Liver (tissue), 8 donors: ENCODE measurements at regions not wholly inside any gene's neighbourhood (a gene's known extent, or its start where the extent isn't known, plus 50 kb on each side); places are given as distances from the start of the nearest gene placed in this dataset.
"Not testable (repeated sequence)": the region's sequence is repeated elsewhere in the genome, so short reads cannot be mapped to it uniquely, and the experiment has no call there.

ENCODE experiments used
- DNase-seq: peaks from one replicate; pipeline ENCODE4 v3.0.0-alpha.2; 2017; ENCODE audit warnings: low spot score
- H3K27ac ChIP-seq, 2 donors: one replicate each; pipeline ENCODE4 v1.7.0; 2013; ENCODE audit warnings: inconsistent platforms in 2 of 2, low read length in 2 of 2, control low read depth in 1 of 2, low read depth in 1 of 2, mild to moderate bottlenecking in 1 of 2
- H3K27me3 ChIP-seq, 4 donors: one replicate each; pipeline versions ENCODE4 v1.6.1 to v1.7.0; 2013; ENCODE audit warnings: low read length in 3 of 4, inconsistent platforms in 1 of 4, mild to moderate bottlenecking in 1 of 4, moderate library complexity in 1 of 4; ENCODE audit not compliant: control insufficient read depth in 4 of 4, insufficient read depth in 4 of 4
- H3K36me3 ChIP-seq, 4 donors: one replicate each; pipeline versions ENCODE4 v1.6.1 to v1.7.0; 2013; ENCODE audit warnings: low read length in 3 of 4, mild to moderate bottlenecking in 3 of 4, low read depth in 1 of 4, moderate library complexity in 1 of 4; ENCODE audit not compliant: control insufficient read depth in 4 of 4, insufficient read depth in 3 of 4
- H3K4me1 ChIP-seq, 4 donors: one replicate each; pipeline versions ENCODE4 v1.6.1 to v1.7.0; 2013; ENCODE audit warnings: low read length in 3 of 4, mild to moderate bottlenecking in 3 of 4, moderate library complexity in 1 of 4; ENCODE audit not compliant: control insufficient read depth in 4 of 4, insufficient read depth in 4 of 4
- H3K4me3 ChIP-seq, 3 donors: one replicate each; pipeline versions ENCODE4 v1.6.1 to v1.7.0; 2013; ENCODE audit warnings: low read length in 3 of 3, control low read depth in 1 of 3, low read depth in 1 of 3, mild to moderate bottlenecking in 1 of 3
- H3K9ac ChIP-seq, 2 donors: one replicate each; pipeline ENCODE4 v1.7.0; 2013; ENCODE audit warnings: low read length in 2 of 2, mild to moderate bottlenecking in 2 of 2, moderate library complexity in 2 of 2, control low read depth in 1 of 2, low read depth in 1 of 2
- H3K9me3 ChIP-seq, 4 donors: one replicate each; pipeline versions ENCODE4 v1.6.1 to v1.7.0; 2013; ENCODE audit warnings: low read length in 3 of 4; ENCODE audit not compliant: control insufficient read depth in 4 of 4
- CTCF ChIP-seq: fragments of 150-350 bp; IDR thresholded peaks from 2 replicates; pipeline ENCODE4 v1.5.1; 2017; ENCODE audit warnings: improper control_type of control experiment, low read depth, low read length; ENCODE audit not compliant: missing input control
- EGR1 ChIP-seq, 2 donors: IDR thresholded peaks; 2 replicates each; pipeline ENCODE4 v1.6.1; 2016 to 2018; ENCODE audit warnings: antibody characterized with exemption in 2 of 2, low read depth in 2 of 2
- FOXA1 ChIP-seq: IDR thresholded peaks from 2 replicates; pipeline ENCODE4 v1.6.1; 2016; ENCODE audit warnings: antibody characterized with exemption
- GABPA ChIP-seq, 2 donors: IDR thresholded peaks in 1 of 2; conservative IDR thresholded peaks in 1 of 2; 2 replicates each; pipeline ENCODE4 v1.6.1; 2016; ENCODE audit warnings: antibody characterized with exemption in 2 of 2, mild to moderate bottlenecking in 1 of 2, moderate library complexity in 1 of 2
- HNF4A ChIP-seq, 2 donors: conservative IDR thresholded peaks; 2 replicates each; pipeline ENCODE4 v1.6.1; 2016; ENCODE audit warnings: antibody characterized with exemption in 2 of 2, mild to moderate bottlenecking in 2 of 2
- HNF4G ChIP-seq: IDR thresholded peaks from 2 replicates; pipeline ENCODE4 v1.6.1; 2016; ENCODE audit warnings: antibody characterized with exemption
- JUND ChIP-seq, 2 donors: IDR thresholded peaks; 2 replicates each; pipeline ENCODE4 v1.6.1; 2016; ENCODE audit warnings: antibody characterized with exemption in 2 of 2
- NR2F2 ChIP-seq: IDR thresholded peaks from 2 replicates; pipeline ENCODE4 v1.6.1; 2016; ENCODE audit warnings: antibody characterized with exemption
- REST ChIP-seq: IDR thresholded peaks from 2 replicates; pipeline ENCODE4 v1.6.1; 2016; ENCODE audit warnings: antibody characterized with exemption, mild to moderate bottlenecking
- RXRA ChIP-seq, 2 donors: IDR thresholded peaks; 2 replicates each; pipeline ENCODE4 v1.6.1; 2017 to 2018; ENCODE audit warnings: antibody characterized with exemption in 2 of 2, mild to moderate bottlenecking in 1 of 2
- SP1 ChIP-seq: IDR thresholded peaks from 2 replicates; pipeline ENCODE4 v1.6.1; 2018; ENCODE audit warnings: antibody characterized with exemption, mild to moderate bottlenecking
- TAF1 ChIP-seq: conservative IDR thresholded peaks from 2 replicates; pipeline ENCODE4 v1.6.1; 2016; ENCODE audit warnings: antibody characterized with exemption, mild to moderate bottlenecking
- YY1 ChIP-seq: IDR thresholded peaks from 2 replicates; pipeline ENCODE4 v1.6.1; 2016; ENCODE audit warnings: antibody characterized with exemption, mild to moderate bottlenecking
- whole genome bisulfite sequencing: extraction: QIAGEN DNeasy Blood & Tissue Kit; methylation state at CpG from one replicate; pipeline ENCODE4 v1.1.7; 2013; 5-methylcytosine and 5-hydroxymethylcytosine counted together
- TF ChIP-seq, protein P1 (sequence below): IDR thresholded peaks from 2 replicates; pipeline ENCODE4 v1.6.1; 2016; ENCODE audit warnings: antibody characterized with exemption
- TF ChIP-seq, protein P2 (sequence below): IDR thresholded peaks from 2 replicates; pipeline ENCODE4 v1.6.1; 2016; ENCODE audit warnings: antibody characterized with exemption
- TF ChIP-seq, protein P3 (sequence below): IDR thresholded peaks from 2 replicates; pipeline ENCODE4 v1.6.1; 2016; ENCODE audit warnings: antibody characterized with exemption
- donor health status: healthy.
- donor health status: healthy.
- donor health status: healthy.
- donor health status: healthy.
- donor health status: healthy.

DNA sequence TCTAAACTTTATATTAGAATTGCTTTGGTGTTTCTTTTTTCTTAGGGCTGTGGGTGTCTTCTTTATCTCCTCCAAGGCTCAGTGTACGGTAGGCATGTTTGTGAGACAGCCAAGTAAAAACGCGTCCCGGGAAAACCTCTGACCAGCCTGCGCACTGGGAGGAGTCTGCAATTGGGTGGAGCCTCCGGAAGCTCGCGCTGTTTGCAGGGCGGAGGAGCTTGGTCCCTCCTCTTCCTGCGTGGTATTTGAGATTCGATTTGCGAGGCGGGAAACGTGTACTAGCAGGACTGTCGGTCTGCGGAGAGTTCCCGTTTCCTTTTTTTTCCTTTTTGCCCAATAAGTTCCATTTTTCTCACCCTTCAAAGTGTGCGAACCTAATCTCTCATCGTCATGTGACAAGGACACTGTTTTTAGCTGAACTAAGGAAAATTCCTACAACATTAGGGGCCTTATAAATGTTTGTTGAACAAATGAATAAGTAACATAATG lies 182.1 kb upstream of the OTX2 start:
- H3K9me3 ChIP-seq, result no peaks in the 10 kb centered on the region
- H3K4me3 ChIP-seq, result no peak overlapping the region
- H3K27me3 ChIP-seq, result no peaks in the 10 kb centered on the region
- no peaks in the 10 kb centered on the region for H3K4me1 ChIP-seq
- WGBS, result 87% methylated on average over 19 of the region's 19 CpGs
- TF ChIP-seq HNF4A (conservative IDR thresholded peaks at IDR 0.05) (no peak), GABPA (IDR thresholded peaks at IDR 0.05 in 1 of 2, conservative IDR thresholded peaks at IDR 0.05 in 1 of 2) (no peak), YY1 (no peak), FOXA1 (no peak), CTCF (no peak), TAF1 (no peak), REST (no peak), NR2F2 (no peak), HNF4G (no peak), JUND (IDR thresholded peaks at IDR 0.05) (no peak), RXRA (IDR thresholded peaks at IDR 0.05) (no peak), EGR1 (IDR thresholded peaks at IDR 0.05; ENCODE audit: low read depth in 2 of 2) (no peak), SP1 (no peak)
- TF ChIP-seq, protein P1, sequence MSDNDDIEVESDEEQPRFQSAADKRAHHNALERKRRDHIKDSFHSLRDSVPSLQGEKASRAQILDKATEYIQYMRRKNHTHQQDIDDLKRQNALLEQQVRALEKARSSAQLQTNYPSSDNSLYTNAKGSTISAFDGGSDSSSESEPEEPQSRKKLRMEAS, result no peak
- TF ChIP-seq, protein P2, sequence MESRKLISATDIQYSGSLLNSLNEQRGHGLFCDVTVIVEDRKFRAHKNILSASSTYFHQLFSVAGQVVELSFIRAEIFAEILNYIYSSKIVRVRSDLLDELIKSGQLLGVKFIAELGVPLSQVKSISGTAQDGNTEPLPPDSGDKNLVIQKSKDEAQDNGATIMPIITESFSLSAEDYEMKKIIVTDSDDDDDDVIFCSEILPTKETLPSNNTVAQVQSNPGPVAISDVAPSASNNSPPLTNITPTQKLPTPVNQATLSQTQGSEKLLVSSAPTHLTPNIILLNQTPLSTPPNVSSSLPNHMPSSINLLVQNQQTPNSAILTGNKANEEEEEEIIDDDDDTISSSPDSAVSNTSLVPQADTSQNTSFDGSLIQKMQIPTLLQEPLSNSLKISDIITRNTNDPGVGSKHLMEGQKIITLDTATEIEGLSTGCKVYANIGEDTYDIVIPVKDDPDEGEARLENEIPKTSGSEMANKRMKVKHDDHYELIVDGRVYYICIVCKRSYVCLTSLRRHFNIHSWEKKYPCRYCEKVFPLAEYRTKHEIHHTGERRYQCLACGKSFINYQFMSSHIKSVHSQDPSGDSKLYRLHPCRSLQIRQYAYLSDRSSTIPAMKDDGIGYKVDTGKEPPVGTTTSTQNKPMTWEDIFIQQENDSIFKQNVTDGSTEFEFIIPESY, result no peak
- TF ChIP-seq, protein P3, sequence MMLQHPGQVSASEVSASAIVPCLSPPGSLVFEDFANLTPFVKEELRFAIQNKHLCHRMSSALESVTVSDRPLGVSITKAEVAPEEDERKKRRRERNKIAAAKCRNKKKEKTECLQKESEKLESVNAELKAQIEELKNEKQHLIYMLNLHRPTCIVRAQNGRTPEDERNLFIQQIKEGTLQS, result no peak
- H3K36me3 ChIP-seq, result no peaks in the 10 kb centered on the region
- H3K9ac ChIP-seq, result no peak overlapping the region
- H3K27ac ChIP-seq, result no peak overlapping the region
- DNase-seq, result no peak

DNA sequence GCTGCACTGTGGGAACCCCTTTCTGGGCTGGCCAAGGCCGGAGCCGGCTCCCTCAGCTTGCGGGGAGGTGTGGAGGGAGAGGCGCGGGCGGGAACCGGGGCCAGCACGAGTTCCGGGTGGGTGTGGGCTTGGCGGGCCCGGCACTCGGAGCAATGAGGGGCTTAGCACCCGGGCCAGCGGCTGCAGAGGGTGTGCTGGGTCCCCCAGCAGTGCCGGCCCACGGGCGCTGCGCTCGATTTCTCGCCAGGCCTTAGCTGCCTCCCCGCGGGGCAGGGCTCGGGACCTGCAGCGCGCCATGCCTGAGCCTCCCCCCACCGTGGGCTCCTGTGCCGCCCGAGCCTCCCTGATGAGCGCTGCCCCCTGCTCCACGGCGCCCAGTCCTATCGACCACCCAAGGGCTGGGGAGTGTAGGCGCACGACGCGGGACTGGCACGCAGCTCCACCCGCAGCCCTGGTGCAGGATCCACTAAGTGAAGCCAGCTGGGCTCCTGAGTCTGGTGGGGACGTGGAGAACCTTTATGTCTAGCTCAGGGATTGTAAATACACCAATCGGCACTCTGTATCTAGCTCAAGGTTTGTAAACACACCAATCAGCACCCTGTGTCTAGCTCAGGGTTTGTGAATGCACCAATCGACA lies 180.8 kb upstream of the OTX2 start:
- H3K9ac ChIP-seq, H3K27me3 ChIP-seq, H3K4me1 ChIP-seq, H3K36me3 ChIP-seq, H3K4me3 ChIP-seq, DNase-seq, H3K27ac ChIP-seq, H3K9me3 ChIP-seq: not testable (repeated sequence)
- 96% methylated on average over 41 of the region's 41 CpGs for WGBS
